Daoy (cell line): ENCODE measurements at regions not wholly inside any gene's neighbourhood (a gene's known extent, or its start where the extent isn't known, plus 50 kb on each side); places are given as distances from the start of the nearest gene placed in this dataset.
A peak's percentile ranks its signal among the peaks of the same experiment; 100 is the strongest.

Experiments used
- DNase-seq: peaks from one replicate; pipeline ENCODE4 v3.0.0-alpha.2; 2015; ENCODE audit warnings: low read depth

DNA sequence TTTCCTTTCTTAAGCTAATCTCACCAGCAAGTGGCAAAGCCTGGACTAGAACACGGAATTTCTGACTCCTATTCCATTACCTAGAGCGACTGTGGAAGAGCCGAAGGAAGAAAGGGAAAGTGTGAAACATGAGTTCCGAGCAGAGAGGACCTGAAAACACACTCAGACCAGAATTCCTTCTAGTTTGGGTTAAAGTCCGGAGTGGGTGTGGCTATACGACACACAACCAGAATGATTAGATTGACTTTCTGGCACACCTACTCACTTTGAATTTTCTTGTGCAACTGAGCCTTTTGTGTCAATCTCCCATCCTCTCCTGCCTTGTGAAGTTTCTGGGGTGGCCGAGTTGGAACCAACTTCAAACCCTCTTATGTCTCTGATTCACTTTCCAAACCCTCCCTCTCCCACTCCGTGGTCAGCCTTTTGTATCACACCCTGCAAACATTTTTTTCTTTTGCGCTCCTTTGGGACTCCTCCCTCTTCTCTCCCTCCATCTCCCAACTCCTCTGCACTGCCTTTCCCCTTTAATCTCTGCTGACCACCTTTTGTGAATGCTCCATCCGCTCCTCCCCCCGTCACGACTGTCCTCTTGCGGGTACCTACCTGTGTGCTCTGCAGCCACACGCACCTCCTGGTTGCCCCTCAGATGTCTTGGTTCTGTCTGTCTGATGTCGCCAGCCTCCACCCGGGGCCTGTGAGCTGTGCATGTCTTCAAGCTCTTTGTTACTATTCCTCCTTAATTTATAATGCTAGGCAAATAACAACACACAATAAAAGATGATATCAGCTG is 86.3 kb upstream of the BLID start:
- DNase-seq: peak; percentile 87

- DNase-seq: no peak
These were observed 85.1 kb upstream of the BLID start for GRCh38 chr11:122201106-122201505.

DNA sequence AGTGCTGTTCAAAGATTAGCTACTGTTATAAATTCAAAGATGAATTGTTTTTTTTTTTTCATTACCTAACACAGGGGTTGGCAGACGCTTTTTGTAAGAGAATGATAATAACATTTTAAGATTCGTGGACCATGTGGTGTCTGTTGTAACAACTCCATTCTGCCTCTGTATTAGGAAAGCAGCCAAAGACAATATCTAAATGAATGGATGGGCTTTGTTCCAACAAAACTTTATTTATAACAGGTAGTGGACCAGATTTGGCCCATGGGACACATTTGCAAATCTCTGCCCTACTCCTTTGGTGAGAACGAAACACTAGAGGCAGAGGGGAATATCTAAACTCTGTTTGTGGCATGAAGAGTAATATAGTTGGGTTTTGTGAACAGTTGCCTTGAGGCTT is 83.6 kb upstream of the BLID start:
- DNase-seq: peak; percentile 27

GRCh38 chr11:122198291-122198983 is 82.4 kb upstream of the BLID start:
- no peak for DNase-seq

DNA sequence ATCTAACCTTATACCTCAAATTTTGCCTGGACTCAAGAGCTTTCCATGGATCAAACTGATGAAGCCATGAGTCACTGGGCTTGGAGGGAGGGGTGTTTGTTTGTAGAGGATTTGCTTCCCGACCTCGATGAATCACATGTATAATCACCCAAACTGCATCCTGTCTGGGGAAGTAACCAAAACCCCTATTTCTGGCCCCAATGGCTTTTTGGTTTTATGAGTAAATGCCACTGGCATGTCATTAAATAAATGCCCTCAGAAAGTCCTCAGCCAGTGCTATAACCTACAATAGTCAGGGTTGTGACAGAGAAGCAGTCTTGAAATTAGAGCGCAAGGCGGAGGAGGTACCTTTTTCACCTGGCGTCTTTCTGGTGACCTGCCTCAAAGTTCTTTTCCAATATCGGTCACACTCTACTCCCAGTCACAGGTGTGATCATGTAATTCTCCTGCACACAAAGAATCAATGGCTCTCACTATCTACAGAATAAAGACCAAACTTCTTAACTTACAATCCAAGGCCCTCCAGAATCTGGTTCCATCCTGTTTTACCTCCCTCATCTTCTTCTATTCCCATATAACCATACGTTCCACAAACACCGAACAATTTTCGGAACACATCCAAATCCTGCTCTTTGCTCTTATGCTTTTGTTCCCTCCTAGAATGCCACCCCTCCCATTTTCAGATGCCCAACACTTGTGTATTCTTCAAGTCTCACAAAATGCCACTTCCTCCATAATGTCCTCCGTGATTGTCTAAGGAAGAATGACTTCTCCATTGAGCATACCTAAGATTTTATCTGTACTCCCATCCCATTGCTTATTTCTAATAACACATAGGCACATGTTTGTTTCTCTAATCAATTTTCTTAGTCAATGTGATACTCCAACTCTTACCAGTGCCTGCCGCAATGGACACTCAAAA is 81.3 kb upstream of the BLID start:
- peak; percentile 96 for DNase-seq

DNA sequence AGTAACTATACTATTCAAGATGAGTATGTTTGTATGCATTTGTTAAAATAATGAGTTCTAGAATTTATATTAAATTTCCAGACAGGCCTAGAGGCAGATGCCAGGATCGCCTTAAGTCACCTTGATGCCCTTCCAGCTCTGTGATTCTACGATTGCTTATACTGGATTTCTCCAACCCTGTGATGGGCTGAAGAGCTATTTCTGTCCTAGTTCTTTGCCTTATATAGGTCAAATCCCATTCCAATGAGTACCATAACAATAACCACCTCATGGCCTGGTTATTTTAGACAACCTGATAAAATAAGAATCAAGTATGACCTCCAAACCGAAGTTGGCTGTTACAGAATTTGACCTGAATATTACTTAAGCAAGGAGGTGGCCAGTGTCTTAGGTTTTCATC is 79.8 kb upstream of the BLID start:
- no peak for DNase-seq

GRCh38 chr11:122193881-122194480 is 78.0 kb upstream of the BLID start:
- peak; percentile 46 for DNase-seq

DNA sequence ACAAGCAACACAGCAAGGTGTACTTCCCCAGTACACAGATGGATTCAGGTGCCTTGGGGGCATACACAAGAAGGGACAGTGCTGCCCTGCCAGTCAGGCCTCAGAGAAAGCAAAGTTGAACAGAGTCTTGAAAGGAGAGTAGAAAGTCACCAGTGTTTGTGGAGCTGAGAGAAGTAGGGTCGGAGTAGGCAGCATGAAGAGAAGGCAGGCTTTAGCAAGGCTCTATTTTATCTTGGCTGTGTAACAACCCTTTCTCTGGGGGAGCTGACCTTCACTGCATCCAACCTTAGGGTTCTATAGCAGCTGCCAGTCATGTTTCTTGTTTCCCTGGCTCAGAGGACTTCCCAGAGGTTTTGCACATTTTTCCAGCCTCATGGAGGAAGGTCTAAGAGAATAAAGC is 77.4 kb upstream of the BLID start:
- DNase-seq: no peak

- peak; percentile 46 for DNase-seq
These were observed 76.7 kb upstream of the BLID start for GRCh38 chr11:122192634-122193255.

- DNase-seq: no peak
These were observed 74.8 kb upstream of the BLID start for GRCh38 chr11:122190768-122191167.

GRCh38 chr11:122189229-122189628 is 73.2 kb upstream of the BLID start:
- peak; percentile 84 for DNase-seq

- DNase-seq: no peak
These were observed 71.6 kb upstream of the BLID start for GRCh38 chr11:122187373-122188165.

- DNase-seq: peak; percentile 30
These were observed 70.5 kb upstream of the BLID start for GRCh38 chr11:122186439-122187080.

GRCh38 chr11:122183933-122184332 is 67.9 kb upstream of the BLID start:
- DNase-seq: no peak

GRCh38 chr11:122181893-122182292 is 65.9 kb upstream of the BLID start:
- no peak for DNase-seq

GRCh38 chr11:122181372-122181771 is 65.4 kb upstream of the BLID start:
- no peak for DNase-seq

- peak; percentile 98 for DNase-seq
These were observed 64.2 kb upstream of the BLID start for GRCh38 chr11:122179961-122180834.

DNA sequence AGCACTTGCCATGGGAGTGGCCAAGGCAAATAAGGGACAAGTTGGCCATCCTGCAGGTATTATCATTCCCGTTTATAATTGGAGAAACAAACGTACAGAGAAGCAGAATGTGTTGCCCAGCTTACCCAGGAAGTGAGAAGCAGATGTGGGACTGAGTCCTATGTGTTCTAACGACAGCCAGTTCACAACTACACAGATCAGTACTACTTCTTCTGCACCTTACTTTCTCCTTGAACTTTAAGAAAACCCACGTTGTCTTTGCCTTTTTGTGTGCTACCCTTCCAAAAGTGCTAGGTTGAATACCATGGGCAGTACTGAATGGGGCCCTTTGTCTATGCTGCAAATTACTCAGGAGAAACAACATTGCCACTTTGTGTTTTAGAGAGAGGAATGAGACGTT is 62.8 kb upstream of the BLID start:
- DNase-seq: peak; percentile 42

- DNase-seq: no peak
These were observed 61.2 kb upstream of the BLID start for GRCh38 chr11:122177238-122177637.
